Suppressor macrophage (primary cell): ENCODE measurements at regions not wholly inside any gene's neighbourhood (a gene's known extent, or its start where the extent isn't known, plus 50 kb on each side); places are given as distances from the start of the nearest gene placed in this dataset.
A peak's percentile ranks its signal among the peaks of the same experiment; 100 is the strongest.

Experiments used
- DNase-seq, 4 experiments: peaks; one replicate each; pipeline ENCODE4 v3.0.0-alpha.2; 2020 to 2022

GRCh38 chr1:239322369-239322768, 64.0 kb upstream of the CHRM3 start:
- DNase-seq = no peak

DNA sequence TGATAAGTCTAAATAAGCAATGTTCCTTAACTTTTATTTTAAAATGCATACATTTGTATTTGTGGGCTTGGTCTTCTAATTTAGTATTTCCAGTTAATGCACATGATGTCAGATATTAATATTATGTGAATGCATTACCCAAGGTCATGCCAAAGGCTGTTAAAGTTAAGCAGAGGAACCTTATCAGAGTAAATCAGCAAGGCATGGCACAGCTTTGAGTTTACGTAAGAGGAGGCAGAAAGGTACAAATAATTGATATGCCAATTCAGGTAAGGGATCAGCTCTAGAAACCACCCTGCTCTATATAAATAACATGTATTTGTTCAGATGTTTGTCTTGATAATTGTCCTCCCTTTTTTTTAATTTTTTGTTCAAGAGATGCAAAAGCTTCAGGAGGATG, 64.5 kb upstream of the CHRM3 start:
- no peak for DNase-seq

- DNase-seq = no peak
These were observed 68.4 kb upstream of the CHRM3 start for GRCh38 chr1:239317948-239318347.

DNA sequence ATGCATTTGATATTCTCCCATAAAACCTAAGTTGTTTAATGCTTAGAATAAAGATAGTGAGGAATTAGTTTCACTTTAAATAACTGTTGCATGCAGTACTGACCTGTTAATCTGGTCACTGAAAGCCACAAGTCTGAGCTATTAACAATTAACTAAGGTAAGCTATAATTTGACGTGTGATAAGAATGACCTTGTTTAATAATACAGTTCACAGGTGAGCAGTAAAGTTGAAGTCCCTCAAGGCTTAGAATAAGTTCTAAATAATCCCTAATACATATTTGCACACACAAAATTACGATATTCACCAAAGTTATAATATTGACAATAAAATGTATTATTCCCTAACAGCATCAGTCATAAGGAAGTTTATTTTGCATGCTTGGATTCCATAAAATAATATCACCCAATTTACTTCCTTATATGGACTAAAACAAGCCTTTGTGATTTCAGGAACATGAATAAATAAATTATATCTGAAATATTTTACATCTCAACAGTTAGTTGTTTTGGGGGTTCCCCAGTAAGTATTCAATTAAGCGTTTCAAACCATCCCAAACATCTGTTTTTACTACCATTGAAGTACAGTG, 70.6 kb upstream of the CHRM3 start:
- DNase-seq = no peak

GRCh38 chr1:239311331-239311730, 75.0 kb upstream of the CHRM3 start:
- no peak for DNase-seq

GRCh38 chr1:239308701-239309333, 77.6 kb upstream of the CHRM3 start:
- DNase-seq = peak; percentile 19 to 63 (median 48)

- DNase-seq = no peak
These were observed 78.5 kb upstream of the CHRM3 start for GRCh38 chr1:239307886-239308285.

DNA sequence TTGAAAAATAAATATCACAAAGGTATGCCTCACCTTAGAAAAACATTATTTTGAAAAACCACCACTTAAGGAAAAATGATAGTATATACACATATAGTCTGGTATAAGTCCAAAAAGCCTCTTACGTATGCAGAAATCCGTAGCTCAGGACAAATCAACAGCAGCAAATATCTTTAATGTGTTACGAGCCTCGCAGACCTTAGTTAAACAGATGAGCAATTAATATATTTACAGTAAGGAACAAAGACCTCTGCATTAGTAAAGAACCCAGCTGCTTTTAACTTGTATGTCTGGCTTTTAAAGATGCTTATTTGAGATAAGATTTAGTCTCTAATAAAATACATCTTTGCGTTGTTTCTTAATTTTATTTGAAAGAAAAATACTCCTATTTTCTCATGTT, 79.9 kb upstream of the CHRM3 start:
- no peak for DNase-seq

DNA sequence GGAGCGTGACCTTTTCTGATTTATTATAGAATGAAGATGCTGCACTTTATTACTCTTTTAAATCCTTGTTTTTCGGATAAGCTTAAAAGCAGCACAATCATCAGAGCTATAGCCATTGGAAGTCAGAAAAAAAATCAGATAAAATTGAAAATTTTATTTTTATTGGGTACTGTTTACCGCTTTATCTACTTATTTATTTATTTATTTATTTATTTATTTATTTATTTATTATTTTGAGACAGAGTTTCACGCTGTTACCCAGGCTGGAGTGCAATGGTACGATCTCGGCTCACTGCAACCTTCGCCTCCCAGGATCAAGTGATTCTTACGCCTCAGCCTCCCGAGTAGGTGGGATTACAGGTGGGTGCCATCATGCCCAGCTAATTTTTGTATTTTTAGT, 83.1 kb upstream of the CHRM3 start:
- no peak for DNase-seq

GRCh38 chr1:239302696-239303095, 83.7 kb upstream of the CHRM3 start:
- no peak for DNase-seq

GRCh38 chr1:239301251-239301650, 85.1 kb upstream of the CHRM3 start:
- DNase-seq = no peak

DNA sequence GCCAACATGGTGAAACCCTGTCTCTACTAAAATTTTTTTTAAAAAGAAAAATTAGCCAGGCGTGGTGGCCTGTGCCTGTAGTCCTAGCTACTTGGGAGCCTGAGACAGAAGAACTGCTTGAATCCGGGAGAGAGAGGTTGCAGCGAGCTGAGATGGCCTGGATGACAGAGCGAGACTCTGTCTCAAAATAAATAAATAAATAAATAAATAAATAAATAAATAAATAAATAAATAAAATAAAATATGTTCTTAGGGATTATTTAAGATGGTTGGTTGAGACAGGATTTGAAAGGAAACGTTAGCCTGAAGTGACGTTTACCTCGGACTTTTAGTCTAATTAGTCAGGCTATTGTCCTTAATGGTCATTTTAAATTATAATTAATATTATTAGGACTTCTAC, 88.5 kb upstream of the CHRM3 start:
- no peak for DNase-seq

DNA sequence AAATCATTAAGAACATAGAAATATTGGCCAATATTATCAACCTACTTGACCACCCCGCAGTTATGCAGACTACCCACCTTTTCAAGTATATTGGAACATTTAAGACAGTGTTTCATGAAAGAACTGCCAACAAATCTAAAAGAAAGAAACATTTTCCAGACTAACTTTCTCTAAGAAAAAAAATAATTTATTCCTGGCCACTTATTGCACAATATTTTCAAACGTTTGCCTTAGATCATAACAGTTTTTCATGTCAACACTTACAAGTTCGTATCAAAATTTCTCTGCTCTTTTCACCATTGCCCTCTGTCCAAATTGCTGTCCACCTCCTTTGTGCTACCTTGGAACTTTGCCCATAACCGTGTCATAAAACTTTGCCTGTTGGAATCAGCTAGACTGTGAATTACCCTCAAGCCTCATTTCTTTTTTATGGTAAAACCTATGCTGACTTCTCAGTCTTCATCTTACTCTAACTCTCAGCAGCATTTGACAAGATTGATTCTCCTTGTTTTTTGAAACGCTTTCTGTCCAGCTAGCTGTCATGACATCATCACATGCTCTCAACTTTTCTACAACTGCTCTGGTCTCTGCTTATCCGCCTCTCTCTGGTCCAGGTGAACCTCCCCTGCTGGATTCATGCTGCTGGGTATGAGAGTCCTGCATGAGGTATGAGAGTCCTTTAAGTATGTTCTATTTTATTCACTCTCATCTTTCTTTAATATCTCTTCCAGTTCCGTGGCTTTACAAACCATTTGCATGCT, 92.8 kb upstream of the CHRM3 start:
- no peak for DNase-seq

DNA sequence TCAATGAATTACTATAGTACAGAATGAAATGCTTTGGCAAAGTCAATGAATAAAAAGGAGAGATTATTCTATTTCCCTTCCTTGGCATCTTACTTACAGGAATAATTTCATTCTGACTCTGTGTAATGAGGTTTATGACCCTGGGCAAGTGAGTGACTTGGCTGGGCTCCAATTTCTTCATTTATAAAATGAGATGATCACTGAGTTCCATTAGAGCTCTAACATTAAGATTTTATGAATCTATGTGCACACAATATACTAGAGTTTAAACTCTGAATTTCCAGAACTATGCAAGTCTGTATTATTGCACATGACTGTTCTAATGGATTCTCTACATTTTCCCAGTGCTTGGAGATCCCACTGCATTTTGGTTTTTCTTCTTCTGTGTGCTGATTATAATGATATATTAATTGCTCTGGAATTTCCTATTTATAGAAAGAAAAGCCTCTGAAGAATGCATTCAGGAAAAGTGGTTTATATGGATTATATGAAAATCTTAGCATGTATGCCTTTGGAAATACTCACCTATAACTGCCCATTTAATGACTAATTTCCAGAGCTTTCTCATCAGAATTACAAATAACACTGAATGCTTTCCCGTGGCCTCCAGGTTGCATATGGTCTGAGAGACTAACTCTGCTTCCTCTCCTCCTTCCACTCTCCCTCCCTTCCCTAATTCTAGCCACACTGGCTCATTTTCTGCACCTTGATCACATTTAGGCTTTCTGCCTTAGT, 97.4 kb upstream of the CHRM3 start:
- DNase-seq = no peak

- DNase-seq = no peak
These were observed 99.1 kb upstream of the CHRM3 start for GRCh38 chr1:239287296-239287695.

GRCh38 chr1:239283216-239283615, 103.2 kb upstream of the CHRM3 start:
- no peak for DNase-seq

GRCh38 chr1:239282411-239282810, 104.0 kb upstream of the CHRM3 start:
- DNase-seq = no peak

DNA sequence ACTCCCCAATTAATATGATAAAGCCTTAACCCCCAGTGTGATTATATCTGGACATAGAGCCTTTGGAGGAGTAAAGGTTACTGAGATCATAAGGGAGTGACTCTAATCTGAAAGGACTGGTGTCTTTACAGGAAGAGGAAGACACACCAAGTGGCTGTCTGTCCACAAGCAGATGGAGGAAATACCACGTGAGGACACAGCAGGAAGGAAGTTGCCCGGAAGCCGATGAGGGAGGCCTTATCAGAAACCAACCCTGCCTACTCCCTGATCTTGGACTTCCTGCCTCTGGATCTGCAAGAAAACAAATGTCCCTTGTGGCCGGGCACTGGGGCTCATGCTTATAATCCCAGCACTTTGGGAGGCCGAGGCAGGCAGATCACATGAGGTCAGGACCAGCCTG, 110.3 kb upstream of the CHRM3 start:
- peak in 1 of 4 experiments; percentile 1 for DNase-seq

- no peak for DNase-seq
These were observed 112.0 kb upstream of the CHRM3 start for GRCh38 chr1:239274242-239274830.

- no peak for DNase-seq
These were observed 115.9 kb upstream of the CHRM3 start for GRCh38 chr1:239270509-239270908.

GRCh38 chr1:239269706-239270105, 116.7 kb upstream of the CHRM3 start:
- DNase-seq = no peak

DNA sequence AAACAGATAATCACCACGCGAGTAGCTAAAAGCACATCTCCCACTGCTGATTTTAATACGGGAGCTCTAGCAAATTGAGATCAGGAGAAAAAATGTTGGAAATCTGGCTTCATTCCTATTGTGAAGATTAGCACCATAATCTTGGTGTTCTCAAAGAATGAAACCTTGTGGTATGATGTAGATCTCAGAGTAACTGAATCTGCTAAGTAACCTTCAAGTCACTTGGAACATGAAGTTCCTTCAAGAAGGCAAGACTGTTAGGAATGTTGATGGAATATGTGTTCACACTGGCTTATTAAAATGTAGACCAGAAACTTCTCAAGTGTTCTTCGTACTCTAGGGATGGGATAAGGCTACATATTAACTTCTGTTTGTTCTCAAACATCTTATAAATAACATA, 117.4 kb upstream of the CHRM3 start:
- DNase-seq = no peak

DNA sequence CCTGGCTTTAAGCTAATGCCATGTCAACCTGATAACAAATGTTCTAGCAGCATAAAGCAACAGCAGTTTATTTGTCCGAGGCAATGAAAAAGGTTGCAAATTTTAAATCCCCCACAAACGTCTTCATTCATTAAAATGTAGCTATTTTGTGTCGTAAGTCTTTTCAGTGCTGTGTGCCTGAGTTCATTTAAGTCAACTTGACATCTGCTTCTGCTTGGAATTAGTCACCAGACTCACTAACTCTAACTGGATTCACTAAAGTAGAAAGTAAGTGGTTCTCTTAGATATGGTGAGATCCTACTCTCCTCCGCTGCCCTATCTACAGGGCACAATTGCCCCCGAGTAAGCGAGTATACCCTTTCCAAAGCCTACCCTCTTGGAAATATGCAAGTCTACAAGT, 118.4 kb upstream of the CHRM3 start:
- no peak for DNase-seq
